Globus pallidus (tissue), 1 donor: ENCODE measurements at regions not wholly inside any gene's neighbourhood (a gene's known extent, or its start where the extent isn't known, plus 50 kb on each side); places are given as distances from the start of the nearest gene placed in this dataset.
"Not testable (repeated sequence)": the region's sequence is repeated elsewhere in the genome, so short reads cannot be mapped to it uniquely, and the experiment has no call there.

Experiments used
- DNase-seq: peaks from one replicate; pipeline ENCODE4 v3.0.0-alpha.2; 2015; ENCODE audit warnings: low spot score

DNA sequence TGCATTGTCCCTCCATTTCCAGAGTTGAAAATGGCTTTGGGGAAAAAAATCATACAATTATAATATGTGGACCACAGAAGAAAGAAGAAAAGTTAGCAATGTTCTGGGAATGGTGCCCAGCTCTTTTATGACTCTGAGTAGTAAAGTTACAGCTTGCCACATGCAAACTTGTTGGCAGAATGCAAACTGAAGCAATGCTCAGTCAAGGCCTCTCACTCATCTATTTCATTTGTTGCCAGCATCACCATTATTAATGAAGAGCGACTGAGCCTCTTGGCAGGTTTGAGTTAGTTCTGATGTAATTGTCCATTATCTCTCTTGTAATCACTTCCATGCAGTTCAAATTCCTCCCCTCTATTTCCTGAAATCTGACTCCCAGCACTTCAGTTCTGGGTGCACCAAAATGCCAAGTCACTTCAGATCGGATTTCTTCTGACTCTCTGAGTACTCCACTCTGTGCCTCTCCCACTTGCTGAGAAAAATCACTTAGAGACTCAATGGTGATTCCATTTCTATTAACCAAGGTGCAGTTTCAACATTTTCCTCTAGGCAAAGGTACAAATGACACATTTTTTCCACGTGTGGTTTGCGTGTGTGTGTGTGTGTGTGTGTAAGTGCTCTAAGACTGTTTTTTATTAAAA lies 154.4 kb upstream of the STMND1 start:
- no peak for DNase-seq

DNA sequence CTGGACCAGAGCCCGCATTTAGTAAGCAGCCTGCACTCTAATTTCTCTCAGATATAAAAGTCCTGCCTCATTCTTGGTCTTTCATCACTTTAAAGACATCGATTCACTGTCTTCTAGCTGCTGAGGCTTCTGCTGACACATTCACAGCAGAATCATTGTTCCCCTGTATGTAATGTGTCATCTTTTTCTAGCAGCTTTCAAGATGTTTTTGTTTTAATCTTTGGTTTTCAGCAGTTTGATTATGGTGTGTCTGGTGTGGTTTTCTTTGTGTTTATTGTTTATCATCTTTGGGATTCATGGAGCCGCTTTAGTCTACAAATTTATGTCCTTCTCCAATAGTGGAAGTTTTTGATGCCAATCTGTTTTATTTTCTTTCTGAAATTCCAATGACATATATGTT lies 157.3 kb upstream of the STMND1 start:
- DNase-seq = no peak

DNA sequence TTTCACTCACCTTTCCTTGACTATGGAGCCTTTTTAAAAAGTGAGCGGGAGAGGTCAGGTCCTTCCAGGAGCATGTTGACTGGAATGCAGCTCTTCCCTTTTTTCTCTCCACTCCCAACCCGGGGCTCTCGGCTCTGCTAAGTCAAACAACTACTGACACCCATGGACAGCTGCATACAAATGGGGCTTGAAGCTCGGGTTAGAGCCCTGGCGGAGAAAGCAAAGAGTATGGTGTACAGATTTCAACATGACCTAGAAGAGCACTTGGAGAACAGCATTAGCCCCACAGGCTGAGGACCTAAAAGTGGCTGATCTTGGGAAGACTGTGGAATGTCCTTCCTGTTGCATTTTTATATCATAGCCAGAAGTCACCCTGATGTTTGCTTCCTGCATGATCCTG lies 162.0 kb upstream of the STMND1 start:
- no peak for DNase-seq

DNA sequence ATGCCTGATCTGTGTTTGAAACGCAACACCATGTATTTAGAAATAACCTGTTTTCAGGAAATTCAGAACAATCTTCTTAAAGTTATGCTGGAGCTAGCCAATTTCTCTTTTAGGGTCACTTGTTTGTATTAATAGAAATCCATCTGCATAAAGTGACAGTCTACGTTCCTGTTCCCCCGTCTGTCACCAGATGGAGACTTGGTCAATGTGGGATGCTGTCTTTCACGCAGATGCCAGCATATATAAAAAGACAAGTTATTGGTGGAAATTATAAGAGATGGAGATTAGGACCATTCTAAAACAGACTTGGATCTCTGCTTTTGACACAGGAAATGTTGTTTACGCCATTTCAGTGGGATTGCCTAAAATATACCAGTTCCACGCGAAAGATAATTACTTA lies 162.5 kb upstream of the STMND1 start:
- DNase-seq = no peak

DNA sequence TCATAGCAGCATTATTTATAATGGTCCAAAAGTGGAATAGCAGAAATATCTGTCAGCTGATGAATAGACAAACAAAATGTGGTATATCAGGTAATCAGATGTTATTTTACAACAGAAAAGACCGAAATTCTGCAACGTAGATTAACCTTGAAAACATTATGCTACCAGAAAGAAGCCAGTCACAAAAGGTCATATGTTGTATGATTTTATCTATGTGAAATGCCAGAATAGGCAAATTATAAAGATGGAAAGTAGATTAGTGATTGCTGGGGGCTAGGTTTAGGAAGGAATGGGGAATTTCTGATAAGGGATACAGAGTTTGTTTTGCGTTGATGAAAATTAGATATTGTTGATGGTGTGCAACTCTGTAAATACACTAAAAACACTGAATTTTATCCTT lies 165.0 kb upstream of the STMND1 start:
- no peak for DNase-seq

DNA sequence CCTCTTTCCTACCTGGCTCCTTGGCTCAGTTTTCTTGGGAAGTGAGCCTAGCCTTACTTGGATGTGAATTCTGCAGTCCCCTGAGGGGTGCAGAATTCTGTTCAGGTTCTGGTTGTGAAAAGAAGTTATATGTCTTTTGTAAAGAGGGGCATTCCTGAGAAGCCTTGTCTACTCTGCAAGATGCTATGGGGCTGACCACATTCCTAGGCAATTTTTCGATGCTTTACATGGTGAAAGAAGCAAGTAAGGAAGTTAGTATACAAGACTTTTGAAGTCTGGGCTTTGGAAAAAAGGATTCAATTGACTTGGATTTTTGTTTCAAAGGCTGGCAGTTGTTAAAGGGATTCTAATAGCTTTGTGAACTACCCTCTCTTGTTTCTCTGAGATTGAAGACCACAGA lies 167.9 kb upstream of the STMND1 start:
- DNase-seq = no peak

DNA sequence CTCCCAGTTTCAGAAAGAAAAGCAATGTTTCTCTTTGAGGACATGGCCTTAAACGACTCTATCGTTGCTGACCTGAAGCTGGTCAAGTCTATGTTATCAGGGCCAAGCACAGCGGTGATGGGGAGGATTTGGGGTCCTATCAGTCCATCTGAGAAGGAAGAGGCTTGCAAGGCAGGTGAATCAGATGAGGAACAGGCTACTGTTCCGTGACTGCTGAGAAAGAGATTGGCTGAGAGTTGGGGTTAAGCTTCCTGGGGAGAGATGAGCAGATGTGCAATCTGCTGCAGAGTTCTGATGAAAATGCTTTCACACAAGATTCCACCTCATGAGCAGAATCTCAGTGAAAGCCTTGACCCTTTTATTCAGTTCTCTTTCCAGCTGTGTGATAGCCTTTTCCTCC lies 168.3 kb upstream of the STMND1 start:
- no peak for DNase-seq

DNA sequence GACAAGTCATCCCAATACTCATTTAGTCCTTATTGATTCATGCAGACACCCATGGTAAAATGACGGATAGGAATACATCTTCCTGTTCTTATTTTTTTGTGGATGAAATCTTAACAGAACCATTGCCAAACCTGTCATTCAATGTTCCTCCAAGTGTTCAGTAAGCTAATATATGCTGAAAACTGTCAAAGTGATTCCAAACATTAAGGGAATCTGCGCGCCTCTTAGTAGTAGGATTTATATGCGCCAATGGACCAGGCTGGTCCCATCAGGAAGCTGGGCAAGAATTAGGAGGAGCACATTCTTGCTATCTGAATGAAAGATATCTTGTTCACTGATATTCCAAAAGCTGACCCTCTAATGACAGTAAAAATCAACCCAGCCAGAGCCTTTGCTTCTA lies 168.9 kb upstream of the STMND1 start:
- no peak for DNase-seq

DNA sequence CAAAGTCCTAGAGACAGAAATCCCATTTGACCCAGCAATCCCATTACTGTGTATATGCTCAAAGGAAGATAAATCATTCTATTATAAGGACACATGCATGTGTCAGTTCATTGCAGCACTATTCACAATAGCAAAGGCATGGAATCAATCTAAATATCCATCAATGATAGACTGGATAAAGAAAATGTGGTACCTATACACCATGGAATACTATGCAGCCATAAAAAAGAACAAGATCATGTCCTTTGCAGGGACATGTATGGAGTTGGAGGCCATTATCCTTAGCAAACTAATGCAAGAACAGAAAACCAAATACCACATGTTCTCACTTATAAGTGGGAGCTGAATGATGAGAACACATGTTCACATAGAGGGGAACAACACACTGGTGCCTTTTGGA lies 169.8 kb upstream of the ATXN1 start:
- not testable (repeated sequence) for DNase-seq

DNA sequence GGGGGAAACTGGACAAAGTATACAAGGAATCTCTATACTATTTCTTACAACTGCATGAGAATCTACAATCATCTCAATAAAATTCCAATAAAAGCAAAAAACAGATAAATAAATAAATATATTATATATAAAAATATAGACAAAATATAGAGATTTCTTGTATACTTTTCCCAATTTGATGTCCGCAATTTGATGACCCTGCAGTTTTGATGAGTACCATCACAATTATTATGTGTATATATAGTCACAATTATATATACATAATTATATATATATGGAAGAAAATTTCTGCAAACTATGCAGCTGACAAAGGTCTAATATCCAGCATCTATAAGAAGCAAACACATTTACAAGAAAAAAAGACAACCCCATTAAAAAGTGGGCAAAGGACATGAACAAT lies 169.2 kb upstream of the ATXN1 start:
- no peak for DNase-seq

DNA sequence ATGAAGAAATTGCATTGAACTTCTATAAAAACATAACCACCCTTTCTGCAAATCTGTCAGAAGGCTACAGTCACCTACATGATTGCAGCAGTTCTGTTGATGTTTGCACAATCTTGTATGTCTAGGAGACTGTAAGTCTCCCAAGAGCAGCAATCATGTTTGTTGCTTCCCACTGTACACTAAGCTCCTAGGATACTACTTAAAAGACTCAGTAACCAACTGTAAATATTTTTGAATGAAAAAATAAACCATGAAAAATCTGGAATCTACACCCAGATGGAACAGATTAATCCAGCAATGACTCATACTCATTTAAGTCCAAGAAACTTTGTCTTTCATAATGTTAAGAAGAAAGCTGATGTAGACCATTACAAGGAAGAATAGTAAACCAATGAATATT lies 168.5 kb upstream of the ATXN1 start:
- no peak for DNase-seq

DNA sequence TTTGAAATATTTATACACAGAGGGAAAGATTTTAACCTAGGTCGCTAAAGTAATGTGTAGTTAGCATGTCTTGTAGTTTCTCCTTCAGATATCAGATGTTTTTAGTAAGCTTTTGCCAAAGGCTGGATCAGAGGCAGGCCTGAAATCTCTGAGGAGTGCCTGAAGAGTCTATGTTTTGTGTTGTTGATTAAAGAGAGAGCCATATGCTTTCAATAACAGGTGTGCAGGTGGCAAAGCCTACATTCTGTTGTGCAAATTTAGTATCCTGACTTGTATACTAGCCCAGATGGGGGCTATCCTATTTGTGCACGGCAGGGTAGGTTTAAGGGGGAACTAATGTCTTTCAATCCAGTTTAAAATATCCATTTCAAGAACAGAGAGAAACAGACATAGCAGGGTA lies 167.1 kb upstream of the ATXN1 start:
- DNase-seq = no peak

DNA sequence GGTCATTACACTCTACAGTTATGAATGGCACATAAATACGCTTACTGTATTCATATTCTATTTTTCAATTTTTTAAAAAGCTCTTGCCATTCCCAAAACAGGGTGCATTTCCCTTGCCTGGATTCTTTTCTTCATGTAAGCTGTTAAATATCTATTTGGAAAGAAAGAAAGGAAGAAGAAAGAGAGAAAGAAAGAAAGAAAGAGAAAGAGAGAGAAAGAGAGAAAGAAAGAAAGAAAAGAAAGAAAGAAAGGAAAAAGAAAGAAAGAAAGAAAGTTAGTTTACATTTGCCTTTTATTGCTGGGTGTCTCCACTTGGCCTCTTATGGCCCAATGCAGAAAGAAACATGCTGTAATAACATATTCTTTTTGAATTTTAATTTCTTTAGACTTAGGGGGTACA lies 165.9 kb upstream of the ATXN1 start:
- no peak for DNase-seq

DNA sequence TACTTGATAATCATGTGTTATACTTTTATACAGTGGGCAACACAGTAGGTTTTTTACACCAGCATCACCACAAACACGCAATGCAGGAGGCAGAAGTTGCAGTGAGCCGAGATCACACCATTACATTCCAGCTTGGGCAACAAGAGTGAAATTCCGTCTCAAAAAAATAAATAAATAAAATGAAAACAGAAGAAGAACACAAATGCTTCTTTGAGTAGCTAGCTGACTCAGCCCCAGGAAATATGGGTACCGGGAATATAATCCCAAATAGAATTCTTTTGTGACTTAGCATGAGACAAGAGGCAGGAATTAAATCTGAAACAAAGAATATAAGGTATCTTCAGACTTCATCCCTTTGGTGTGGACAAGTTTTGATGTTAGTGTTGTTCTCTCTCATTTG lies 164.2 kb upstream of the ATXN1 start:
- DNase-seq = no peak

DNA sequence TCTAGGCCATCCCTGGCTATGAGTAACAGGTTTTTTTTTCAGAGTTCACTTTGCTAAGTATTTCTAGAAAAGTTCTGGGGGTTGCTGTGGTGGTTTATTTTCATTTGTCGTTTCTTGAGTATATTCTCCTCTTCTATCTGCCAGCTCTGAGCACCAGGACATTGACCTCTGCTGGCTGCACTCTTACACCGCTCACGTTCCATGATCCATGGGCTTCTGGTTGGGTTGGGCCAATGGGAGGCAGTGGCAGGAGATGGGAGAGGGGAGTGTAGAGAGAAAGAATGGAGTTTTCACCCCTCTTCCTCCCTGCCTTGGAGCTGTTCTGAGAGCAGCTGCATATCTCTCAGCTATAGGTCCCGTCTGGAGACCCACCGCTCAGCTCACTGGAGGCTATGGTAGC lies 161.0 kb upstream of the ATXN1 start:
- no peak for DNase-seq

DNA sequence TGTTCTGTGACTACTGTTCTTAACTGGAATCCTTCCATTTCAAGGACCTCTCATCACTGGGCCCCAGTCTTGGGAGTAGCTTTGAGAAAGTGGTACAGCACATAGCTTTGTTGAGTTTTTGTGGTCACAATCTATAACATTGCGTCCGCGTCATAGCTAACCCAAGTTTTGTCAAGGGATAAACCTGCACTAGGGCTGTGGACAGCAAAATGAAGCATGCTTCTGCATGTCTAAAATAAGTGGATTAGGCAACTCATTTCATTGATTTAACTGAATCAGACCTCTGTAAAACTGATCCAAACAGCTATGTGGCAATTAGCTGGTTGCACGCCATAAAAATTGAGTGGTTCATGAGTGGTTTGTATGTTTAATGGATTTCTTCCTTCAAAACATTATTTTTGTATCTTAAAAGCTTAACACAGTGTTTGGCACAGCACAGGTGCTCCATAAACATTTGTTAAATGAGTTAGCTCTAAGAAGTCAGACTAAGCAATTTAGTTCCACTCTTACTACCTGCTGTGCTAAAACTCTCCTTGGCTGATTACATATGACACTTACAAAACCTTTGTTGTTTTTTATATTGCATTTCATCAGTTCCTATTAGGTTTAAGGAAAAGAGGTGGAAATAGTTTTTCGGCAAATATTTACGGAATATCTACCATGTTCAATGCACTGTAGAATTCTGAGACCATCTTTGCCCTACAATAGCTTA lies 160.3 kb upstream of the ATXN1 start:
- DNase-seq = no peak

DNA sequence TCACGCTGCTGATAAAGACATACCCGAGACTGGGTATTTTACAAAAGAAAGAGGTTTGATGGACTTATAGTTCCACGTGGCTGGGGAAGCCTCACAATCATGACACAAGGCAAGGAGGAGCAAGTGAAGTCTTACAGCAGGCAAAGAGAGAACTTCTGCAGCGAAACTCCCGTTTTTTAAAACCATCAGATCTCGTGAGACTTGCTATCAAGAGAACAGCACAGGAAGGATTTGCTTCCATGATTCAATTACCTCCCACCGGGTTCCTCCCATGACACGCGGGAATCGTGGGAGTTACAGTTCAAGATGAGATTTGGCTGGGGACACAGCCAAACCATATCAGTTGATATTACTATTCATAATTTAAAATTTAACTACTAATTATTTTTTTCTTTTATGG lies 157.3 kb upstream of the ATXN1 start:
- no peak for DNase-seq

DNA sequence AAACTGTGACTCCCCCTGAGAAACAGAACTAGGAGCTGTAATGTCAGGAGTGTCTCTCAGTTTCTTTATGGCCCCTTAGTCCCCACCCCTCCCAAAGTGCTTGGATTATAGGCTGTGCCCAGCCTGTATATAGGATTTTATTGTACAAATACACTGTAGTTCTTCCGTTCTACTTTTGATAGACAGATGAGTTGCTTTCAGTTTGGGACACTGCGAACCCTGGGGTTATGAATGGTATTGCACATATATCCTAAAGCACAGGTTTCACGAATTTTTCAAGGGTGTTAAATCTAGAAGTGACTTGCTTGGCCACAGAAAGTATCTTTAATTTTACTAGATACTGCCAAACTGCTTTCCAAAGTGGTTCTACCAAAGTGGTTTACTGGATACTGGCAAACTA lies 152.9 kb upstream of the ATXN1 start:
- DNase-seq = no peak

DNA sequence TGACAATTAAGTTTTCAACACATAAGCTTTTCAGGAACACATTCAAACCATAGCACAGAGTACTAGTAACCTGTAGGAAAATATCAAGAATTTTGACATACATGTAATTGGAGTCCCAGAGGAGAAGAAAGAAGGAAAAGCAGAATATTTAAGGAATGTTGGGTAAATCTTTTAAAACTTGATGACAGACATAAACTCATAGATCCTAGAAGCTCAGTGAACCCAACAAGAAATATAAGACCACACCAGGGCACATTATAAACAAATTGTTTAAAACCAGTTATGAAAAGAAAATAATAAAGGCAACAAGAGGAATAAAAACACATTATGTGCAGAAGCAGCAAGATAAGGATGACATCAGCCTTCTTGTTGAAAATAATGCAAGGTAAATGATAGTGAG lies 151.5 kb upstream of the ATXN1 start:
- no peak for DNase-seq

DNA sequence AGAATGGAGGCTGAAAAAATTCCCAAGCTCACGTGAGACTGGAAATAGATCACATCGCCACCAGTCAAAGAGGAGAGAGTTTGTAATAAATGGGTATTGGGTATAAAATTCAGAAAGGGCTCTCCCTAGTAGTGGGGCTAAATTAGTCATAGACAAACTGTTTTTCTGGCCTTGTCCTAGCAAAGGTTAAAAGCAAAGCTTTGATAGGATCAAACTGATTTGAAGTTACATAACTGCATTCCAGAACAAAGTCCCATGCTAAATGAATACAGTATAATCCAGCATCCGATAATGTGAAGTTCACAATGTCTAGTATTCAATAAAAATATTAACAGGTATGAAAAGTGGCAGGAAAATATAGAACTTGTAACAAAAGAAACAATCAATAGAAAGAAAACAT lies 149.8 kb upstream of the ATXN1 start:
- DNase-seq = no peak

DNA sequence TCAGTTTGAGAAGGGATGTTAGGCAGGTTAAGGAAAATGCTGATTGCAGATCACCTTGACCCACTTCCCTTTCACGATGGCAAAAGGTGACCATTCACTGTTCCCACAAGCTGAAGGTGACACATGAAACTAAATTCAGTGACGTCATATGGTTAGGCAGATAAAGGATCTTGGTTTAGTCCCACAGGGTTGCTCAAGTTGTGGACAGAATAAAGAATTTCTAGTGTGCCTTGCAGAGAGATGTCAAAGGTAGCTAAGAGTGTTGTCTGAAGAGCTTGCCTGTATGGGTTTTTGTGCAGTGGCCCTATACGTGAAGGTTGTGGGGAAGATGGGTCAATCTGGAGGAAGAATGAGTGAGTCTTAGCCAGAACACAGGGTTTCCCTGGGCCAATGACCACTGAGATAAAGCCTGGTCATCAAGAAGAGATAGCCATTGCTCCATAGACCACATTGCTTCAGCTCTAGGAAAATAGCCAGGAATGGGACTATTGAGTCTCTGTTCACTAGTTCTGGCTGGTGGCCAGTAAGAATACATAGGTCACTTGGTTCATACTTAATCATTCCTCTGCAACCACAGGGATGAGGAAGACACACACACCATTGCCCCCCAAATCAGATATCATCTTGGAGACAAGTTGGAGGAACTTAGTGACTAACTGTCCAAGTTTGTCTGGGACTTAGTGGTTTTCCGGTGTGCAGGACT lies 148.5 kb upstream of the ATXN1 start:
- no peak for DNase-seq

DNA sequence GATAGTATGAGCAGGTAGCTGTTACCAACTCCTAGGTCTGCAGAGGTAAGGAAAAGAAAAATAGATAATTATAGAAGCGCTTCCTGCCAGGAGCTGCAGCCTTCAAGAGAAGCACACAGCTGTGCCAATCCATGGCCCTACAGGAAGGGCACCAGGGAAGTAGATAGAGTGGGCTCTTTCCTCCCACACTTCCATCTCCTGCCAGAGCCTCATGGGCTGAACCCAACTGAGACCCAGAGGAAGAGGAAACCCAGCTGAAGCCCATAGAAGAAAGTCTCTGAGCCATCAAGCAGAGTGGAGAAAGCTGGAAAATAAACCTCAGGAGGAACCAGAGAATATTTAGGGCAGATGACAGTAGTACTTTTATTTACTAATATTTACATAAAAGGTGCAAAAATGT lies 146.7 kb upstream of the ATXN1 start:
- no peak for DNase-seq

DNA sequence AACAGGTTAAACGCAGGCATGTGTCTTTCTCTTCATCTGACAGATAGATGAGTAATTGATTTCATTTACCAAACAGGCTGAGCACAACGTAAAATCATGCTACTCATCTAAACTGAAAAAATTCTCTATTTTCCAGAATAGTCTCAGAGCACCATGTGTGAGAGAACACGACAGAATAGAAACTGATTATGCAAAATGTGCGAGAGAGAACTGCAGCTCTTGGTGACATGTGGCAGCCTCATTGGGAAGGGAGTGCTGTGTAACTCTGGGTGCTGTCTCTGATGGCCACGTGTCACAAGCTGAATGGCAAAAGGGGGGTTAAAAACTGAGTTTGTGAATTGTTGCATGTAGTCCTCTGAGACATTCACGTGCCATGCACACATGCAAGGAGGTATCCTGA lies 143.7 kb upstream of the ATXN1 start:
- DNase-seq = no peak

DNA sequence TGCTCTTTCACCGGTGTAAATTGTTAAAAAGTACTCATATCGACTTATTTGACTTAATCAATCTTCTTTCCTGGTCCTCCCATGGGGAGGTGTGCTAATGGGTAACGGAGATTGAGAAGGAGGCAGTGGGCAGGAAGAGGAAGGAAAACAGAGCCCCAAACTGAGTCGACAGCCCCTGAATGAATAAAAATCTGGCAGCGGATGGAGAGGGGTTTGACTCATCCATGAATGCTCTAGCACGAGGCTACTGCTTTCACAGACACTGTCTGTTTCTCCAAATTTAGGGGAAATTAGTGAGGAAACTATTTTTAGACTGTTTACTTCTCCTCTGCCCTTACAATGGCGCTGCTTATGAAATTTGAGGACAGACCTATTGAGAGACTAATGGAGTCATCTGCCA lies 142.2 kb upstream of the ATXN1 start:
- DNase-seq = peak; percentile 7
